WERI-Rb-1 (cell line): ENCODE measurements at regions not wholly inside any gene's neighbourhood (a gene's known extent, or its start where the extent isn't known, plus 50 kb on each side); places are given as distances from the start of the nearest gene placed in this dataset.

Experiments used
- DNase-seq: peaks from one replicate; pipeline ENCODE4 v3.0.0-alpha.2; 2020
- H3K27ac ChIP-seq: fragments of 250-450 bp; sonication (Bioruptor Pico); 2 replicates; pipeline ENCODE4 v1.5.1; 2020; ENCODE audit warnings: mild to moderate bottlenecking, moderate library complexity
- H3K27me3 ChIP-seq: fragments of 250-450 bp; sonication (Bioruptor Pico); 2 replicates; pipeline ENCODE4 v1.5.1; 2021; ENCODE audit warnings: mild to moderate bottlenecking, low read depth, moderate library complexity; ENCODE audit not compliant: insufficient read depth, severe bottlenecking
- H3K36me3 ChIP-seq: fragments of 250-450 bp; sonication (Bioruptor Pico); 2 replicates; pipeline ENCODE4 v1.5.1; 2020; ENCODE audit warnings: mild to moderate bottlenecking, moderate library complexity
- H3K4me3 ChIP-seq: 2 replicates; pipeline ENCODE4 v1.5.1; 2011; ENCODE audit warnings: low read depth, mild to moderate bottlenecking, control low read depth, low read length
- H3K9me3 ChIP-seq: fragments of 250-450 bp; sonication (Bioruptor Pico); 2 replicates; pipeline ENCODE4 v1.5.1; 2021; ENCODE audit warnings: mild to moderate bottlenecking, moderate library complexity; ENCODE audit not compliant: severe bottlenecking
- CTCF ChIP-seq: IDR thresholded peaks from 2 replicates; pipeline ENCODE4 v1.5.1; 2011; ENCODE audit warnings: low read depth, mild to moderate bottlenecking, control low read depth, inconsistent platforms, low read length

DNA sequence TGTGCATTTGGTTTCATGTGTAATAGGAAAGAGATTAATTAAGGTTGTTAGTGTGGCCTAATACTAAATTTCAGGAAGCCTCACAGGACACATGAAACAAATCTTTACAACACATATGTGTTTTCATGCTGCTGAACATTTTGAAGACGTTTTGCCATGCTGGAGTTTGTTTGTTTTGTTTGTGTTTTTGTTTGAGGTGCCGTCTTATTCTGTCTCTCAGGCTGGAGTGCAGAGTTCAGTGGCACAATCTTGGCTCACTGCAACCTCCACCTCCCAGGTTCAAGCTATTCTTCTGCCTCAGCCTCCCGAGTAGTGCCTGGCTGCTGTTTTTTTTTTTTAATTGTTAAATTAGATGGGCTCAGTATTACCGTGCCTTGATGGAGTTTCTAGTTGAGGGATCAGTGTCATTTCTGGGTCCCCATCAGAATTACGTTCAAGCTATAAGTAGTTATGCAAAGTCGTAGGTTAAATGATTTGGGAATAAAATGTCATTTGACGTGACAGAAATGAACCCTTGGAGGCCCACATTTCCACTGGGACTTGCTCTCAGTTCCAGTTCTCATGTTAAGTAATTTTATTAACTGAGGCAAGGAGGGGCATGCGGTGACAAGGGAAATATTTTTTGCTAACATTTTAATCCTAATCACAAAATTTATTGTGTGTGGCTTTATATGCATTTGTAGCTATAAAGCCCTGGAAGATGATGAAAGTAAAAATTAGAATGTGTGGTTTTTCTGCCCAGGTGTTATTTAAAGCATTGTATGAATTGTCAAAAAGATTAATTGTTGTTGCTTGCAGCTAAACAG is 196.9 kb downstream of the TM9SF2 start:
- H3K9me3 ChIP-seq, result no peaks in the 10 kb centered on the region
- no peaks in the 10 kb centered on the region for H3K36me3 ChIP-seq
- H3K27me3 ChIP-seq, result no peaks in the 10 kb centered on the region
- TF ChIP-seq CTCF, result no peak
- no peak for DNase-seq
- no peak overlapping the region for H3K4me3 ChIP-seq
- H3K27ac ChIP-seq, result no peak overlapping the region

- no peaks in the 10 kb centered on the region for H3K9me3 ChIP-seq
- H3K36me3 ChIP-seq, result no peaks in the 10 kb centered on the region
- no peak overlapping the region for H3K4me3 ChIP-seq
- TF ChIP-seq CTCF, result no peak
- H3K27me3 ChIP-seq, result no peaks in the 10 kb centered on the region
- no peak overlapping the region for H3K27ac ChIP-seq
- DNase-seq, result no peak
Observed at GRCh38 chr13:99695857-99696256, 194.6 kb downstream of the TM9SF2 start.

DNA sequence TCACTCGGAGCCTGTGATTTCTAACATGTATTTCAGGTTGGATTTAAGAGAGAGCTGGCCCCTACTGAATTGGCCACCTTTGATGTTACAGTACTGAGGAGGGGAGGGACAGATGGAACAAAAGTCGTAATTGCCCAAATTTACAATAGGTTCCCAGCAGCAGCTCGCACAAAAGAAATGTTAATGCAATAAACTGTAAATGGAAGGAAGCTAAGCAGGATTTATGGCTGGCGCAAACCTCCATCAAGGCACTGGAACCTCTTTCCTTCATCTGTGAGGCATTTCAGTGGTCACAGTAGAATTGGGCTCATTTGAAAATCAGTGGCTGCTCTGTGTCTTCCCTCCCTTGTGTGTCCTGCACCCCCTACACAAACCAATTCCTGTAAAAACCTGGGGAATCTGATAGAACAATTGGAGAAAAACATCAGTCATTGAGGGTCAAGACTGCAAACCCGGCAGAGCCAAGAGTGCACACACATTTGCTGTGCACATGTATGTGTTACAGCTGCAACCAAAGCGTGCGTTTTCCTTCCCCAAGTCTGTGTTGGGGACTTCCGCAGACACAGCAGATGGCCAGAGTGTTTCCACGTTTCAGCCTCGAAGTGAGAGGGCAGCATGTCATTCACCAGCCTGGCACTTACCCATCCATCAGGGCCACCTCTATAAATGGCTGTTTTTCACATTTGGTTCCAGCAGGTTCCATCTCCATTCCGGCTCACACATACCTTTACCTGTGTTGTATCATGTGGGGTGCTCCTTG is 192.8 kb downstream of the TM9SF2 start:
- DNase-seq, result no peak
- H3K27ac ChIP-seq, result no peak overlapping the region
- H3K4me3 ChIP-seq, result no peak overlapping the region
- H3K27me3 ChIP-seq, result no peaks in the 10 kb centered on the region
- no peaks in the 10 kb centered on the region for H3K36me3 ChIP-seq
- no peak for TF ChIP-seq CTCF
- H3K9me3 ChIP-seq, result no peaks in the 10 kb centered on the region

- DNase-seq, result peak; percentile 42
- H3K9me3 ChIP-seq, result no peaks in the 10 kb centered on the region
- no peak overlapping the region for H3K27ac ChIP-seq
- no peak for TF ChIP-seq CTCF
- H3K27me3 ChIP-seq, result no peaks in the 10 kb centered on the region
- no peak overlapping the region for H3K4me3 ChIP-seq
- H3K36me3 ChIP-seq, result no peaks in the 10 kb centered on the region
Observed at GRCh38 chr13:99693351-99693750, 192.1 kb downstream of the TM9SF2 start.

- H3K27ac ChIP-seq, result no peak overlapping the region
- DNase-seq, result no peak
- no peak for TF ChIP-seq CTCF
- no peaks in the 10 kb centered on the region for H3K9me3 ChIP-seq
- H3K27me3 ChIP-seq, result no peaks in the 10 kb centered on the region
- H3K36me3 ChIP-seq, result no peaks in the 10 kb centered on the region
- H3K4me3 ChIP-seq, result no peak overlapping the region
Observed at GRCh38 chr13:99692854-99693253, 191.6 kb downstream of the TM9SF2 start.
